Endothelial cell (in vitro differentiated cells): ENCODE measurements at regions not wholly inside any gene's neighbourhood (a gene's known extent, or its start where the extent isn't known, plus 50 kb on each side); places are given as distances from the start of the nearest gene placed in this dataset.

ENCODE experiments used
- DNase-seq: peaks from one replicate; pipeline ENCODE4 v3.0.0; 2021; ENCODE audit warnings: low spot score
- H3K27ac Mint-ChIP-seq: one replicate; pipeline ENCODE4 v1.8.0; 2021; ENCODE audit warnings: mixed read lengths, inconsistent platforms; ENCODE audit not compliant: unreplicated experiment
- H3K27me3 Mint-ChIP-seq: one replicate; pipeline ENCODE4 v1.8.0; 2021; ENCODE audit warnings: mild to moderate bottlenecking, moderate library complexity, mixed read lengths, inconsistent platforms; ENCODE audit not compliant: unreplicated experiment
- H3K36me3 Mint-ChIP-seq: one replicate; pipeline ENCODE4 v1.8.0; 2021; ENCODE audit warnings: mild to moderate bottlenecking, low read depth, mixed read lengths, inconsistent platforms; ENCODE audit not compliant: unreplicated experiment
- H3K4me1 Mint-ChIP-seq: one replicate; pipeline ENCODE4 v1.8.0; 2021; ENCODE audit warnings: mild to moderate bottlenecking, mixed read lengths, inconsistent platforms; ENCODE audit not compliant: unreplicated experiment
- H3K4me3 Mint-ChIP-seq: one replicate; pipeline ENCODE4 v1.8.0; 2021; ENCODE audit warnings: mild to moderate bottlenecking, mixed read lengths, inconsistent platforms; ENCODE audit not compliant: unreplicated experiment
- H3K9me3 Mint-ChIP-seq: one replicate; pipeline ENCODE4 v1.8.0; 2021; ENCODE audit warnings: mixed read lengths, inconsistent platforms; ENCODE audit not compliant: unreplicated experiment
- TF ChIP-seq, protein P1 (sequence below): fragments of 200-600 bp; sonication (generic); IDR thresholded peaks from one replicate; pipeline ENCODE4 v1.5.0; 2021; ENCODE audit warnings: antibody characterized with exemption; ENCODE audit not compliant: unreplicated experiment

DNA sequence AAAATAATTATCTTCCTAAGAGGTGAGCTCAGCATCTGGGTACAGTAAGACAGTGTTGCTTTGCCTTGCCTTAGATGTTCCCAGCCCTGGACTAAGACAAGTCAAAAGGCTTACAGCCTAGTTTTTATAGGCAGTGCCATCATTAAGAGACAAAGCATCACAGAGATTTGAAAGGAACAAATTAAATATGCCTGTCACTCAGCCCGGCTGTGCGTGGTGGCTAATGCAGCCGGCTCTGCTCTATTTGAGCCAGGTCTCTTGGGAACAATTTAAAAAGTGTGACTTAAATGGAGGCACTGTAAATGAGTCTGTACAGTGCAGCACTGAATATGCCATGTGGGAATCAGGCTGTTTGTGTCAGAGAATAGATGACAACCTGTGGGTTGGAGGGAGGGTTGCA, 1687.4 kb upstream of the FLRT2 start:
- Mint-ChIP-seq H3K36me3 (no peaks in the 10 kb centered on the region), H3K9me3 (no peaks in the 10 kb centered on the region), H3K27ac (no peak overlapping the region), H3K4me1 (no peaks in the 10 kb centered on the region), H3K4me3 (no peak overlapping the region), H3K27me3 (peaks cover 1% of the 10 kb centered on the region)
- no peak for DNase-seq
- TF ChIP-seq, protein P1, sequence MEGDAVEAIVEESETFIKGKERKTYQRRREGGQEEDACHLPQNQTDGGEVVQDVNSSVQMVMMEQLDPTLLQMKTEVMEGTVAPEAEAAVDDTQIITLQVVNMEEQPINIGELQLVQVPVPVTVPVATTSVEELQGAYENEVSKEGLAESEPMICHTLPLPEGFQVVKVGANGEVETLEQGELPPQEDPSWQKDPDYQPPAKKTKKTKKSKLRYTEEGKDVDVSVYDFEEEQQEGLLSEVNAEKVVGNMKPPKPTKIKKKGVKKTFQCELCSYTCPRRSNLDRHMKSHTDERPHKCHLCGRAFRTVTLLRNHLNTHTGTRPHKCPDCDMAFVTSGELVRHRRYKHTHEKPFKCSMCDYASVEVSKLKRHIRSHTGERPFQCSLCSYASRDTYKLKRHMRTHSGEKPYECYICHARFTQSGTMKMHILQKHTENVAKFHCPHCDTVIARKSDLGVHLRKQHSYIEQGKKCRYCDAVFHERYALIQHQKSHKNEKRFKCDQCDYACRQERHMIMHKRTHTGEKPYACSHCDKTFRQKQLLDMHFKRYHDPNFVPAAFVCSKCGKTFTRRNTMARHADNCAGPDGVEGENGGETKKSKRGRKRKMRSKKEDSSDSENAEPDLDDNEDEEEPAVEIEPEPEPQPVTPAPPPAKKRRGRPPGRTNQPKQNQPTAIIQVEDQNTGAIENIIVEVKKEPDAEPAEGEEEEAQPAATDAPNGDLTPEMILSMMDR = no peak

DNA sequence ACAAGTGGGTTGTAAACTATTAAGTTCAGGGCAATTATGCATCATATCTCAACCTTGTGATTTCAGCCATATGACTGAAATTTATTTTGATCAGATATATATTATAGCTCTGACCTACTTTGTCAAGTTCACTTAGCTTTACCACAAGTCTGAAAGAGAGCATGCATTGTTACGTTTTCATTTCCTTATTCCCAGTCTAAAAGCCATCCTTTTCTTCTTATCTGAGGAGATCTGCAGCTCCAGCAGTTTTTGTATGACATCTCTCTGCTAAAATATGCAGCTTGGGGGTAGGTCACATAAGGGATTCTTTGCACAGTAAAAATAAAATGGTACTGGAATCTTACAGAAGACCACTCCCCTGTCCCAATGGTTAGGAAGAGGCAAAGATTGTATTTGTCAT, 1682.8 kb upstream of the FLRT2 start:
- H3K4me1 Mint-ChIP-seq = no peaks in the 10 kb centered on the region
- no peak overlapping the region for H3K4me3 Mint-ChIP-seq
- H3K36me3 Mint-ChIP-seq = no peaks in the 10 kb centered on the region
- peaks cover 1% of the 10 kb centered on the region for H3K27me3 Mint-ChIP-seq
- TF ChIP-seq, protein P1 = no peak
- no peak overlapping the region for H3K27ac Mint-ChIP-seq
- H3K9me3 Mint-ChIP-seq = no peaks in the 10 kb centered on the region
- DNase-seq = no peak

DNA sequence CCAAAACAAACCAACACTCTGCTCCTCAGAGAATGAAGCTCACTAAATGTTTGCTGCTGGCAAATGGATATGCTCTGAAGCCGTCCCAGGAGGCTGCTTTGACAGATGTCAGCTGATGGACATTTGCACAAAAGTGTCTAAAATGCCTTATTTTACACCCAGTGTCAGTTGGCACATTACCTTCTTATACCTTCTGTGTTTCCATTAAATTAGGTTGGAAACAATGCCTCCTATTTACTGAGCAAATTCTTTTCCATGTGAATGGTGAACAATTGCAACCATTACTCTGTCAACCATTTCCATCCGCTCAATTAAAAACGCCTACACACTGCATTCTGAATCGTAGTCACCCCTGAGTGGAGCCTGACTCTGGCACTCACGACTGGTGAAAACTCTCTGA, 1679.9 kb upstream of the FLRT2 start:
- peaks cover 1% of the 10 kb centered on the region for H3K27me3 Mint-ChIP-seq
- no peak for DNase-seq
- TF ChIP-seq, protein P1 = no peak
- no peaks in the 10 kb centered on the region for H3K36me3 Mint-ChIP-seq
- H3K4me1 Mint-ChIP-seq = no peaks in the 10 kb centered on the region
- no peaks in the 10 kb centered on the region for H3K9me3 Mint-ChIP-seq
- H3K27ac Mint-ChIP-seq = no peak overlapping the region
- H3K4me3 Mint-ChIP-seq = no peak overlapping the region

DNA sequence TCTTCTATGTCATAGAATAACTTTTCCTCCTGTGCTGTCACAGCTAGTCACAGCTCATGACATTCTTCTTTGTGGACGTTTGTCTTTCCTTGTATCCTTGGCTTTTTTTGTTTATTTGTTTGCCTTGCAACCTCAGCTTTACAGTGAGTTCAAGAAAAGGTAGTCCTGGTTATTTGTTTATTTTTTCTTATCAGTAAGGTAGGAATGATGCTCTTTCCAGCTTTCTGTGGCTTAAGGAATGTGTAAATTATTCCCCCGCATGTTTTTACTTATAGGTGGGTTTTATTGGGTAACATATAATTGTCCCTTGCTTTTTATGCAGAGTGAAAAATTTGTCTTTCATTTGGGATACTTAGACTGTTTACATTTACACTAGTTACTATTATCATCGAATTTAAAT, 1673.6 kb upstream of the FLRT2 start:
- Mint-ChIP-seq H3K27me3 (no peaks in the 10 kb centered on the region), H3K4me1 (no peaks in the 10 kb centered on the region), H3K4me3 (no peak overlapping the region), H3K9me3 (no peaks in the 10 kb centered on the region), H3K36me3 (no peaks in the 10 kb centered on the region), H3K27ac (no peak overlapping the region)
- DNase-seq = no peak
- TF ChIP-seq, protein P1 = no peak

DNA sequence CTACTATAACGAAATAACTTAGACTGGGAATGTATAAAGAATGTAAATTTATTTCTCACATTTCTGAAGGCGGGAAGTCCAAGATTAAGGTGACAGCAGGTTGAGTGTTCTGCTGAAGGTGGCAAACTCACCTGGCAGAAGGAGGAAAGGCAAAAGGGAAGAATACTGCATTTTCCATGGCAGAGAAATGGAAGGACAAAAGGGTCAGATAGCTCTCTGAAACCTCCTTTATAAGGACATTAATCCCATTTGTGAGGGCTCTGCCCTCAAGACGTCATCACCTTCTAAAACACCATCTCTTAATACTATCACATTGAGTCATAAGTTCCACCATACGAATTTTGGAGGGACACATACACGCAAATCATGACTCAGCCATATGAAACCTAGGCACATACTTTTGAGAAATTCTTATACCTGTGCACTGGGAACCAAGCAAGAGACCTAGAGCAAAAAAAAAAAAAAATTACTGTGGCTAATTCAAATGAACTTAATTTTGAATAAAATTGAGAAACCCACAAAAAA, 1669.3 kb upstream of the FLRT2 start:
- TF ChIP-seq, protein P1 = no peak
- H3K27ac Mint-ChIP-seq = no peak overlapping the region
- H3K27me3 Mint-ChIP-seq = no peaks in the 10 kb centered on the region
- H3K36me3 Mint-ChIP-seq = no peaks in the 10 kb centered on the region
- no peaks in the 10 kb centered on the region for H3K4me1 Mint-ChIP-seq
- no peaks in the 10 kb centered on the region for H3K9me3 Mint-ChIP-seq
- no peak overlapping the region for H3K4me3 Mint-ChIP-seq
- no peak for DNase-seq
